ENCODE measurements at regions not wholly inside any gene's neighbourhood (a gene's known extent, or its start where the extent isn't known, plus 50 kb on each side); places are given as distances from the start of the nearest gene placed in this dataset.

- H3K27ac ChIP-seq = no peak overlapping the region
- intact Hi-C loops (cut with DNase I; ENCODE audit: low total_unique reads) = no loop called here
- WGBS, 2 donors = 88 to 91% methylated on average over 5 of the region's 5 CpGs
Measured at GRCh38 chr2:129068543-129068942, 749.9 kb upstream of the HS6ST1 start.

GRCh38 chr2:129069875-129070594 is 751.4 kb upstream of the HS6ST1 start:
- Histone ChIP-seq H3K27me3 (no peaks in the 10 kb centered on the region), H3K27ac (no peak overlapping the region), H3K4me1 (no peaks in the 10 kb centered on the region), H3K36me3 (ENCODE audit: low read depth, missing control alignments) (no peaks in the 10 kb centered on the region), H3K9me3 (no peaks in the 10 kb centered on the region), H3K4me3 (no peak overlapping the region)
- TF ChIP-seq CTCF (IDR thresholded peaks at IDR 0.05) (no peak), POLR2A (IDR thresholded peaks at IDR 0.05) (no peak)
- intact Hi-C loops (cut with DNase I; ENCODE audit: low total_unique reads) = no loop called here
- DNase-seq = no peak
- WGBS, 2 donors = 80 to 85% methylated on average over 12 of the region's 12 CpGs

More at GRCh38 chr2:129068543-129068942, 749.9 kb upstream of the HS6ST1 start:
- TF ChIP-seq CTCF (IDR thresholded peaks at IDR 0.05) (no peak), POLR2A (IDR thresholded peaks at IDR 0.05) (no peak)
- Histone ChIP-seq H3K27me3 (no peaks in the 10 kb centered on the region), H3K4me3 (no peak overlapping the region), H3K9me3 (no peaks in the 10 kb centered on the region), H3K36me3 (ENCODE audit: low read depth, missing control alignments) (no peaks in the 10 kb centered on the region), H3K4me1 (no peaks in the 10 kb centered on the region)
- no peak for DNase-seq

- Histone ChIP-seq H3K36me3 (ENCODE audit: low read depth, missing control alignments) (no peaks in the 10 kb centered on the region), H3K27ac (no peak overlapping the region), H3K4me1 (no peaks in the 10 kb centered on the region), H3K9me3 (no peaks in the 10 kb centered on the region), H3K4me3 (no peak overlapping the region), H3K27me3 (no peaks in the 10 kb centered on the region)
- DNase-seq = no peak
- TF ChIP-seq POLR2A (IDR thresholded peaks at IDR 0.05) (no peak), CTCF (IDR thresholded peaks at IDR 0.05) (no peak)
- intact Hi-C loops (cut with DNase I; ENCODE audit: low total_unique reads) = no loop called here
- 75 to 90% methylated on average over 3 of the region's 3 CpGs for WGBS, 2 donors
Measured at GRCh38 chr2:129070663-129071062, 752.0 kb upstream of the HS6ST1 start.

- intact Hi-C loops (cut with DNase I; ENCODE audit: low total_unique reads) = no loop called here
- TF ChIP-seq CTCF (IDR thresholded peaks at IDR 0.05) (no peak), POLR2A (IDR thresholded peaks at IDR 0.05) (no peak)
- Histone ChIP-seq H3K27me3 (no peaks in the 10 kb centered on the region), H3K4me3 (no peak overlapping the region), H3K9me3 (no peaks in the 10 kb centered on the region), H3K36me3 (ENCODE audit: low read depth, missing control alignments) (no peaks in the 10 kb centered on the region), H3K27ac (no peak overlapping the region), H3K4me1 (no peaks in the 10 kb centered on the region)
- DNase-seq = no peak
- 86 to 92% methylated on average over 6 of the region's 6 CpGs for WGBS, 2 donors
Measured at GRCh38 chr2:129071531-129071930, 752.9 kb upstream of the HS6ST1 start.

Data from testis (tissue), 2 donors.